ENCODE measurements at regions not wholly inside any gene's neighbourhood (a gene's known extent, or its start where the extent isn't known, plus 50 kb on each side); places are given as distances from the start of the nearest gene placed in this dataset.
"Not testable (repeated sequence)": the region's sequence is repeated elsewhere in the genome, so short reads cannot be mapped to it uniquely, and the experiment has no call there.

DNA sequence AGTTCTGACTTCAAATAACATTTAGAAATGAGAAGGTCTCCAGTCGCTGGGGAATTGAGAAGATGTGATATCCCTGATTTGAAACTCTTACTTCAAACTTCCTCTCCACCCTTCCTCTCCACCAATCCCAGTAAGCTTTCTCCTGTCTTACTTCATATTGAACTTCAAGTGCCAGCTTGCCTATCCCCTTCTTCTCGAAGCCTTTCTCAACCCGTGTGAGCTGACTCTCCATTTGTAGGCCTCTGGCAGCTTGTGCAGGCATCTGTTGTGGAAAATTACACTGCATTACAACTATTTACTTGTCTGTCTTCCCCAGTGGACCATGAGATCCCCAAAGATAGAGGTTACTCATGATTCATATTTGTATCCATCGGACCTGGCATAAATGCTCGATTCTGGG, 280.8 kb upstream of the CDH5 start:
- DNase-seq, result no peak

DNA sequence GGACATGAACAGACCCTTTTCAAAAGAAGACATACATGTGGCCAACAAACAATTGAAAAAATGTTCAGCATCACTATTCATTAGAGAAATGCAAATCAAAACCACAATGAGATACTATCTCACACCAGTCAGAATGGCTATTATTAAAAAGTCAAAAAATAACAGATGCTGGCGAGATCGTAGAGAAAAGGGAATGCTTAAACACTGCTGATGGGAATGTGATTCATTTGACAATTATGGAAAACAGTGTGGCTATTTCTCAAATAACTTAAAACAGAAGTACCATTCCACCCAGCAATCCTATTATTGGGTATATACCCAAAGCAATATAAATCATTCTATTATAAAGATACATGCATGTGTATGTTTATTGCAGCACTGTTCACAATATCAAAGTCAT, 281.8 kb upstream of the CDH5 start:
- not testable (repeated sequence) for DNase-seq

DNA sequence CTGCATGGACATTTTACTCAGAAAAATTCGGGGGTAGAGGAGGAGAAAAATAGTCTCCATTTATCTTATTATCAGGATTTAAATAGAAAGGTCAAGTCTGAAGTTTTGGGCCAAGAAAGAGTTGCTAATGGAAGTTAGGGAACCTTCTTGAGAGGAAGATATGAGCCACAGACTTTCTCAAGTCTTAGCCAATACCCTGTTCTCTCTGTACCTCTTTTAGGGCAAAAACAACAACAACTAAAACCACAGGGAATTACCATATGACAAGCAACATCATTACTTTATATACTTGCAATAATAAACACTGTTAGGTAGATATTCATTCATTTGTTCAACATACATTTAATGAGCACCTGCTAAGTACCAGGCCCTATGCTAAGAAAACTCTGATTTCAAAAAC, 282.2 kb upstream of the CDH5 start:
- DNase-seq, result no peak

DNA sequence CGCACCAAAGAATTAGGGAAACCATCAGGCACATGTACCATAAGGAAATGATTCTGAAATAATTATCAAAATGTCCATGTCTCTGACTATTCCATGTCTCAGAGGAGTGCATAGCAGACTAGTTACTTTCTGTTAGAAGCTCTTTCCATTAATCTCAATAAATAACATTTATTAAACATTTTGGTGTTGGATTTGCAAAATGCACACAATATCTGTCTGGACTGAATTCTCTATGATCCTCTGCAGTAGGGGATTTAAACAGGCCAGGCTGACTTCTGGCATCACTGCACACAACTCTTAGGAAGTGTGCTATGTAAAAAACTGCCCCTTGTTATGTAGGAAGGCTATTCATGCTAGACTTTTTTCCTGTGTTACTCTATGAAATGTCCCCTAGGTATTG, 283.3 kb upstream of the CDH5 start:
- no peak for DNase-seq

DNA sequence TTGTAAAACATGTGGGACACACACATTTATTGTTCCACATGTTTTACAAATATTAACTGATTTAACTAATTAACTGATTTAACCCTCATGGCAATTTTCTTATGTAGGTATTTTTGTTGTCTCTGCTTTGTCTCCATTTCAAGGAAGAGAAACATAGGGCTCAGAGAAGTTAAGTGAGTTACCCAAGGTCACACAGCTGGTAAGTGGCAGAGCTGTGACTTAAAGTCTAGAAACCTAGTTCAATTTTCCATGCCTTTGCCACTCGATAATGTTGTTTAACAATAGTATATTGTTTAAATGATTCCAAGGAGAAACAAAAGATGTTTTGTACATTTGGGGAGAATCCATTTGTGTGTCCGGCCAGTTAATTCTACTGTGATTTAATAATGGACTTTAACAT, 284.1 kb upstream of the CDH5 start:
- no peak for DNase-seq

DNA sequence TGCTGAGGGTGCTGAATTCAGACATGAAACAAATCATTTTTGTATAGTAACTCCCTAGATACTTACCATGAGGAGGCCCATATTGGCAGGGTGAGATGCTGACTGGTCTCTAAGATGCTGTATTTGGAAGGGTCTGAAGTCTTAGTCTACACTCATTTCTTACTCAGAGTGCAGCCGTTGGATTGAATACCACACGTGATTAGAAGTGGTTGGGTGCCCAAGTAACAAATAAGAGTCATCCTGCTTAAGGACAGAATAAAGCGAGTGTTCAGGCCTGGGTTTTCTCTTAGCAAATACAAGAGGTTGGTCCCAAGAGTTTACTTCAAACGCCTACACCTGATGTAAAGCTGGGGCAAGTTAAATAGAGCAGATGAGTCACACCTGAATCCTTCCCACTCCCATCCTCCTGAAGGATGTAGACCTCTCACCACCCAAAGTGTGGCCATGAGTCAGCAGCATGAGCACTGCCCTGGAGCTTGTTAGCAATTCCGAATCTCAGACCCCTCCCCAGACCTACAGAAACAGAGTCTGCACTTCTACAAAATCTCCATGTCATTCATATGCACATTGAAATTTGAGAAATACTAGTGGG, 284.6 kb upstream of the CDH5 start:
- no peak for DNase-seq

DNA sequence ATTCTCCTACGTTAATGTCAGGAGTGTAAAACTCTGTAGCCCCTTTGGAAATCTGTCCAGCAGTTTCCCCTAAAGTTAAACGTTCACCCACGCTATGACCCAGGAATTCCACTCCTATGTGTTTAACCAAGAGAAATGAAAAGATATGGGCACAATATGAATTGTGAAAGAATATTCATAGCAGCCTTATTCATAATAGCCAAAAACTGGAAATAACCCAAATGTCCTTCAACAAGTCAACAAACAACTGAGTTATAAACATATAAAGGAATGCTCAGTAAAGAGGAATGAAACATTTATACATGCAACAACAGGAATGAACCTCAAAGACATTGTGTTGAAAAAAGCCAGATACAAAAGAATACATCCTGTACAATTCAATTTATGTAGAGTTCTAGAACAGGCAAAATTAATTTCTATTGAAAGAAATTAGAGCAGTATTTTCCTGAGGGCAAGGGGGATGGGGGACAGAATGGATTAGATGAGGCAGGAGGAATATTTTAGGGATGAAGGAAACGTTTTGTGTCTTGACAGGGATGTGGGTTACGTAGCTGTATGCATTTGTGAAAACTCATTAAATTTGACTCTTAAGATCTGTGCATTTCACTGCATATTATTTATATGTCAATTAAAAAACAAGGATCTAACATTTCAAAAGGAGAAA, 286.7 kb upstream of the CDH5 start:
- DNase-seq, result no peak

DNA sequence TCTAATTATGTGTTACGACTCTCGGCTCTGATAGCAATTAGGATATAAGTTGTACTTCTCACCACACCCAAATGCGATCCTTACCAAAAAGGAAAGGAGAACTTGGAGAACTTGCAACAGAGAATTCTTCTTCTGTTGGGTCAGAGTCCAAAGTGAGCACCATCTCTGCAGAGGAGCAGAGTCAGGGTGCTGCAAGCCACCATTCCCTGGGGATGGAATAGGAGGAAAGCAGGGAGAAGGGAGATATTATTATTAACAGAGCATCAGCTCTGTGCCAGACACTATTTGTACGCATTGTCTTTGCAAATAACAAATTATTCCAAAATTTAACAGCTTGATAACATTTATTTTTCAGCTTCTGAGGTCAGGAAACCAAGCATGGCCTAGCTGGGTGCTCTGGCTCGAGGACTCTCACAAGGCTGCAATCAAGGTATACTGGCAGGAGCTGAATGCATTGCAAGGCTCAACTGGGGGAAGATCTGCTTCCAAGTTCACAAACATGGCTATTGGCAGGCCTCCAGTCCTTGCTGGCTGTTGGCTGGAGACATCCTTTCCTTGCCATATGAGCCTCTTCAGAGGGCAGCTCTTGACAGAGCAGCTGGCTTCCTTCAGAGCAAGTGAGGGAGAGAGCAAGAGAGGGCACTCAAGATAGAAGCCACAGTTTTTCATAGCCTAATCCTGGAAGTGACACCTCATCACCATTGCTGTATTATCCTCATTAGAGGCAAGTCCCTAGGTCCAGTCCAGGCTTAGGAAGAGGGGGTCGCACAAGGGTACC, 296.2 kb upstream of the CDH5 start:
- no peak for DNase-seq

DNA sequence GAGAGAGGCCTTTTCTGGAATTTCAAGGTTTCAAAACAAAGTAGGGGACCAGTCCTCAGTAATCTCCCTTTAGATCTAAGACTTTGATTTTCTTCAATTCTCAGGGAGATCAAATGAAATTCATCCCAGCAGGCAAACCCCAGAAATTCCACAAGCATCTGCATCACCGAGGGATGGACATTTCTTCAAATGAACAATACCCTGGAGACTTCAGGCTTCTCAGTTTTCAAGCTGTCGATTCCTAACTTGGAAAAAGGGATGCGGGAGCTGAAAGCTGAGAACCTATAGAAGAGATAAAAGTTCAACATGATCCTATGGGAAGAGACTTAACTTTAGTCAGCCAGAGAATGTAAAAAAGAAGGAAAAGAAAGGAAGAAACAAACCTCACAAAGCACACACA, 296.9 kb upstream of the CDH5 start:
- no peak for DNase-seq

DNA sequence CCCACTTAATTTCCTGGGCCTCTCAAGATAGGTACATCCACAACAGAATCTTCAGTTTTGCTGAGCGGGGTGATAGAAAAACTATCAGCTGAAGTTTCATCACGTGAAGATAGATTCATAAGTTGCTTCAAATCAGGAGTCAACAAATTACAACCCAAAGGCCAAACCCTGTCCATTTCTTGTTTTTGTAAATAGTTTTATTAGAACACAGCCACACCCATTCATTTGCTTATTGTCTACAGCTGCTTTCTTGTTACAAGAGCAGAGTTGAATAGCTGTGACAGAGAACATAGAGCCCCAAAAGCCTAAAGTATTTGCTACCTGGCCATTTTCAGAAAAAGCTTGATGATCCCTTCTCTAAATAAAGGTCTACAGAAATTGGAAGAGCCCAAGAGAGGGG, 300.1 kb upstream of the CDH5 start:
- DNase-seq, result no peak

DNA sequence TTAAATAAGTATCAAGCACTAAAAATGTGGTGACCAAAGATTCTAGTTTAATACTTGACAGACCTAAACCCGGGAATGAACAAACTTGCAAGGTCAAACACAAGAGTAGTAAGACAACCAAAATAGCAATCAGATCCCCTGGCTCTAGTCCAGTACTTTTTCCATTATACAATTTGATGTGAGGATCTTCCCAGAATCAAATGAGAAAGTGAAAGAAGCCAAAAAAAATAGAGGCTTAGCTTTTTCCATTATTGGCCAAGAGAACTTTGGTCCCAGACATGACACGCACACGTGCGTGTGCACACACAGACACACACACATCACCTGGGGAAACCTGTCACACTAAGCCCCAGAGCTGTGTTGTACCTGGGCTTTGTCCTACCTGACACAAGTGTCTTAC, 300.6 kb upstream of the CDH5 start:
- DNase-seq, result peak; percentile 60

DNA sequence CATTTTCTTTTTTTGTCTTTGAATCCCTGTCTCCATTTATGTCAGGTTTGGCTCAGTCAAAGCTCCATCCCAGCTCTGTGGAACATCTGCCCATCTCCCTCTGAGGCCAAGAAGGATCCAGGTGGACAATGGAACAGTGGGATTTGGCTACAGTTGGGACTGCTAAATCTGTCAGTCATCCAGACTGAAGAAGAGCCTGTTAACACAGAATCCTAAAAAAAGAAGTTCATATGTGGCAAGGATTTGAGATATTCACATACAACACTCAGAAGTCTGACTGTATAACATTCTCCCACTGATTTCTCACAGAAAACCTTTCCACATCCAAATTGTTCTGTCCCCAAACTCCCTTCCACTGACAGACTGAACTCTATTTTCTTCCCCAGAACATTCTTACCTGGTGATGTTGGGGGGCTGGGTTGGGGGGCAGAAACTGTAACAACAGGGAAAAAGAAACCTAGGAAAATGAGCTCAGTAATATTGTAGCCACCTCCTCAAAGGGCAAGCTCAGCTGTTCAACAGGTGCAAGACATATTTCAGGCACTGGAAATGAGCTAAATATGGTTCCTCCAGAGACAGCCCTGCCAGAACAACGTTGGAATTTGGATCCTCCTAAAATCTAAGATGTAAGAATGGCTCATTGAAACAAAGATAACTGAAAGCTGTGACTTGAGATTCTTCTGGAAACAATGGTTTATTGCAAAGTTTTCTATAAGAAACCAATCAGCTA, 301.5 kb upstream of the CDH5 start:
- DNase-seq, result no peak

DNA sequence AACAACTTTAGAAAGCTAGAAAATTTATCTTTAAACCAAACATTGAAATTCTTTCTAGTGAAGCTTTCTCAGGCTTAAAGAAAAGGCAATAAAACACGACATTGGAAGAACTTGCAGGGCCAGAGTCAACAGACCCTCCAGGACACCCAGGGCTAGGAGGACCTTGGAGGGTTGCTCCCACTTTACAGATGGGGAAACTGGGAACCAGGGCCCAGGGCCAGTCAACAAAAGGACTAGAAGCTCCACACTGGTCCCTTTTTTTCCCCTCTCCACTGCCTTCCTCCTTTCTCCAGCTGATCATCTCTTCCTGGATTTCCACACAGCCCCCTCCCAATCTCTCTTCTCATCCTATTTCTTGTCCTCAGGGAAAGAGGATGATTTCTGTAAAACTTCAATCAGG, 307.7 kb upstream of the CDH5 start:
- no peak for DNase-seq

DNA sequence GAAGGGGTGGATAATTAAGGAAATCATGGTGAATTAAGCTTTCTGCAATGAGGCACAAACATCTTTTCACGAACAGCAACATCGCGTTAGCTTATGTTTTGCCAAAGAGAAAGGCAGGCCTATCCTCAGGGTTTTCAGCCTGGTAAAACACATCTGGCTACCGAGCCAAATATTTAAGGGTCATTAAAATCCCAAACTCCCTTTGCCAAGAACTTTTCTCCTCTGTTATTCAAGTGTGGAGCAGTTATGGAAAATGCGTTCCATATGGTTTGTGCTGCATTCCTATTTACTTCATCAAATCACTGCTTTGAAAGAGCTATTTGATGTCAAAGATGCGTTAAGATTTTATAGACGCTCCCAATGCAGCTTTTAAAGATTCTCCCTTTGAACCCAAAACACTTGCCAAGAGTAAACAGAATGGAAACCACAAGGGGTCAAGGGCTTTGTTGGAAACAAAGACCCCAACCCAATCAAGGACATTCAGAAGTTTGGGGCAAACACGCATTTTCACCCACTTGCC, 308.3 kb upstream of the CDH5 start:
- peak; percentile 69 for DNase-seq

DNA sequence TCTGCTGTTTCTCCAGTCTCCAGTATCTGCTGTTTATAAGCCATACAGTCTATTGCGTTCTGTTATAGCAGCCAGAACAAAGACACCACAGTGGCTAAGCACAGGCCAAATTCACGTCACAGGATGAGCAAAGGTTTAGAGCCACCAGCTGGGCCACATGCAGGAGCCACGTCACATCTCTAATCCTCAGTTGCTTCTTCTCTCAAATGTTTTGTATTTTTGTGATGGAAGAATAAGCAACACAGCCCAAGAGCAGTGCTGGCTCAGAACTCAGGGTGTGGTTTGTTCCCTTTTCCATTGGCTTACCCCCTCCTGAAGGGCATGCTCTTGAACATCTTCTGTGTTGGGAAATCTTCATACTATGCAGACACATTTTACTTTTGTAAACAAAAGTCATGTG, 309.4 kb upstream of the CDH5 start:
- no peak for DNase-seq

DNA sequence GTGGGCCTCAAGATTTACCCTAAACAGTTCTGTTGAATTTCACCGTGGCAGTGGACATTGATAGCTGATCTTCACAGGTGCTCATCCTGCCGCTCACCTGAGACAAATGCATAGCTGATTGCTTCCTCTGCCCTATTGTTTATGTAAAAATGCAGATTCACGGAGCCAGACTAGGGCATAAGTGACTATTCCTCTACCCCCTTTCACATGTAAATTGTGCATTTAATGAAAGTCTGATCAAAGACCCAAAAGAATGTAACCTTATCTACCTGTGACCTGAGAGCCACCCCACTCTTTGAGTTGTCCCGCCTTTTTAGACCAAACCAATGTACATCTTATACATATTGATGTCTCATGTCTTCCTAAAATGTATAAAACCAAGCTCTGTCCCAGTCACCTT, 312.4 kb upstream of the CDH5 start:
- no peak for DNase-seq

DNA sequence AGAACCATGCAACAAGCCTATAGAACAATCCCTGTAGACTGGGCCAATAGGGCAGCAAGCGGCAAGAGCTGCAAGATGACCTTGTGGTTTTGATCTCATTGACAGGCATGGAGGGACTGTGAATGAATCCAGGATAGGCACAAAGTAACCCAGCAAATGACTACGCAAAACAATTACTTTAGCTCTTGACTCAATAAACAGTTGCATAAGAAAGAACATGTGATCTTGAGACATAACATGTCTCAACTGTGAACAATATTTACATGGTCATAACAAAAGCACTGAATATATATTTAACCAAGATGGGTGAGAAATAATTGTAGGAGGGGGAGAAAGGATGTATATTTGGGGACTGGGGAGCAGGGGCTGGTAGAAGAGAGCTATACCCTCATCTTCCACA, 313.7 kb upstream of the CDH5 start:
- no peak for DNase-seq

DNA sequence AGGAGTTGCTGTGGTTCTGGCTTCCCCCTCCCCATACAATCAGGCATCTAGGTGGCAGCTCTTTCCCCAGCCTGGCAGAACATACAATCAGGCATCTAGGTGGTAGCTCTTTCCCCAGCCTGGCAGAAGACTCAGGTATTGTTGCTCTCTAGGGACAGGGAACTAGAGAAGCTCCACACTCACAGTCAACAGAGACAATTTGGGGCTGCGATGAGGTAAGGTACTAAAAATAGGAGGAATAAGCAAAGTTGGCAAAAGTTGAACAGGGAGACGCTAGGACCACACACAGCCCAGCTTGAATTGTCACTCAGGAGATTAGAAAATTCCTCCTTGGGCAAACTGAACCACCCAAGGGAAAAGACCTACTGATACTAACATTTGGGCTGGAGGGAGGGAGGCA, 315.5 kb upstream of the CDH5 start:
- DNase-seq, result no peak

DNA sequence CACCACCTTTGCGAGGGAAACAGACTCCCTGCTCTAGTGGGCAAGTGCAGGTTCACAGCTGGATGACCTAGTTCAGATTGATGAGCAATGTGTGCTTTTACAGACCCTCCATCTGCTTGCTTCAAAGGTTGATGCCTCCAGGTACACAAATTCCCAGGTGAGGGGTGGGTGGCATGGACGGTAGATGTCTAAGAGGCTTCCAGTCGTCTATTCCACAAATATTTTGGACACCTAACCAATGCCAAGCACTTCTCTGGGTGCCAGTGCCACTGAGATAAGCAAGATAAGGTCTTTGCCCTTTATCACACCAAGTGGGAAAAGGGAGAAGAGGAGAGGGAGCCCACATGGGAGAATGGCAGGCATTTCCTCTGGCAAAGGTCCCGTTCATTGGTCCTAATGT, 316.6 kb upstream of the CDH5 start:
- no peak for DNase-seq

DNA sequence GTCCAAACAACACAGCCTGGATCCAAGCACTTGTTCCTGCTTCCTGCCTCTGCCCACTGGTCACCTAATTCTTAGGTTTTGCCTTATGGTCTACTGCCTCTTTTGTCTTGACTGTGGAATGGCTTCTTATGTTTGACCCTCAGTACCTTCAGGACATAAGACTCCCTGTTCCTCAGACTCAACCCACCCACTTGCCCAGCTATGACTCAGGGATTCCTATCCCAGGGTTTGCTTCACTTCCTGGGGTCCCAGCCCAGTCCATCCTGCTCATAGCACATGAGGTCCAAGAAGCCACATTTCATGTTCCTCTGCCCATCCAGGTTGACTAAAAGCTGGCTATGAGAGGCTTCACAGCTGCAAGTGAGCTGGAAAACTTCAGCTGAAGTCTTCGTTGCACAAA, 320.9 kb upstream of the CDH5 start:
- DNase-seq, result no peak

DNA sequence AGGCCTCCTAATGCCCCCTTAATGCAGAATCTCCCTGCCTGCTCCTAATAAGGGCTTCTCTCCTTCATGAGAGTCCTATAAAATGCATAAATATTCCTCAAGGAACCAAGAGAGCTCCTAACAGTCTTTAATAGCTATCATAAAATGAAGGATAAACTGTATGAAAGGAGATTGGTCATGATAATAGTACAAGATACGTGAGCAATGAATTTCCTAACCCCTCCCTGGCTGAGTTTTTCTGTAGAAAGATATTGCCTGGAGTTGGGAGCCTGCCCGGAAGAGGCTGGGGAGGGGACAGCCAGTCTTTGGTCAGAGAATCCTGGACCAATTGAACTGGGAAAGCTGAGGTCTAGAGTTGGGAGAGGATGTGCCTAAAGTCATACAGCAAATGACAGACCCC, 321.9 kb upstream of the CDH5 start:
- no peak for DNase-seq

DNA sequence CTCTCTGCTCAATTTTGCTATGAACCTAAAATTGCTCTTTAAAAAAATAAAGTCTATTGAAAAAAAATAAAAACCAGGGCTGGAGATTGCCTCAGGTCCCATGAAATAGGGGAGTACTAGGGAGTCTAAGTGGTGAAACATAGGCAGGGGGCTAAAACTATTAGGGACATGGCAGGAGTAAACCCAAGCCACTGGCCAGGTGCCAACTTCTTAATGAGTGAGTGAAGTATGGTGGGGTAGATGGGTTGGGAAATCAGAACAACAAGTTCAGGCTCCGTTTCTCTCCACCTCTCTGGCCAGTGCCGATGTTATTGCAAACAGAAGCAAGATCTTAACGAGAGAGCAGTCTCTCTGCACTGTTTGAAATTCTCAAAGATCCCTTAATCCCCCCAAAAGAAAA, 322.4 kb upstream of the CDH5 start:
- DNase-seq, result no peak

DNA sequence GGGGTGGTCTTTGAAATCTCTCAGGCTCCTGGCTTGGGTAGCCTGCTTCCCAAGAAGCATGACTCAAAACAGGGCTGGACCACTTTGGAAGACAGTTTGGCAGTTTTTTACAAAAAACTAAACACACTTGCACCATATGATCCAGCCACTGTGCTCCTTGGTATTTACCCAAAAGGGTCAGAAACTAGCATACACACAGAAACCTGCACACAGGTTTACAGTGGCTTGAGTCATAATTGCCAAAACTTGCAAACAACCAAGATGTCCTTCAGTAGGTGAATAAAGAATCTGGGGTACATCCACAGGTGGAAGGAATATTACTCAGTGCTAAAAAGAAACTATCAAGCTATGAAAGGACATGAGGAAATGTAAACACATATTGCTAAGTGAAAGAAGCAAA, 323.2 kb upstream of the CDH5 start:
- no peak for DNase-seq

DNA sequence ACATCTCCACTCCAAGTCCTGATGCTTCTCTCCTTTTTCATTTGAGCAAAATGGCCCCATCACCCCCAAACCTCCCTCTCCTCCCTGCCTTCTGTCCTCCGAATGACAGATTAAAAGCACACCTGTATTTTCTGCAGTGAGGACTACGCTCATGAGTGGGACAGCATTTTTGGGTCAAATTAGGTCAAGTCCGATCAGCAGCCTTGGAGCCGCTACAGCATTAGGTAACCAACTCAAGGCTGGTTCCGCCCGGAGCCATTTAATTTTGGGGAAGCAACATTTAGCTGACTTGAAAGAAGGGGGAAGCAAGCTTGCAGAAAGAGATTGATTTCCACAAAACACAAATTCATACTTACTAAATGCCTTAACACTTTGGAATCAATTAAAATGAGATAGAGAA, 324.1 kb upstream of the CDH5 start:
- DNase-seq, result no peak
